GM19397 (cell line): ENCODE measurements at regions not wholly inside any gene's neighbourhood (a gene's known extent, or its start where the extent isn't known, plus 50 kb on each side); places are given as distances from the start of the nearest gene placed in this dataset.
"Not testable (repeated sequence)": the region's sequence is repeated elsewhere in the genome, so short reads cannot be mapped to it uniquely, and the experiment has no call there.

Experiments used
- ATAC-seq: cut with Tn5 transposase; IDR thresholded peaks from one replicate; pipeline ENCODE4 v1.9.1; 2021; ENCODE audit warnings: mild to moderate bottlenecking, moderate library complexity; ENCODE audit not compliant: unreplicated experiment

DNA sequence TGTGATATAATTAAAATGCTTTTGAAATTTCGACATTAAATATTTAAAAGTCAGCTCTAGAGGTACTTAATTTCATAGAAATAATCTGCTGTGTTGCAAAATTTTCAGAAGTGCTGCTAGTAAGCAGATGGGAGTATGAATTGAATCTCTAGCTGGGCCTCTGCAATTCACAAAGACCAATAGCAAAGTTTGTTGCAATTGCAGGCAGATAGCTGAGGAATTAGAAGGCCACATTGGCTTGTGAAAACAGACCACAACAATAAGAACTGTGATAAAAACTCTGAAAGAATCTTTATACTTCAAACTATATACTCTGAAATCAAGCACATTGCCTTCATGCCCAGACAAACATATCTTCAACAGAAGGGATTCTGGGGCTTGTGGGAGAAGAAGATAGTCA is 636.3 kb upstream of the SOX9 start:
- no peak for ATAC-seq

DNA sequence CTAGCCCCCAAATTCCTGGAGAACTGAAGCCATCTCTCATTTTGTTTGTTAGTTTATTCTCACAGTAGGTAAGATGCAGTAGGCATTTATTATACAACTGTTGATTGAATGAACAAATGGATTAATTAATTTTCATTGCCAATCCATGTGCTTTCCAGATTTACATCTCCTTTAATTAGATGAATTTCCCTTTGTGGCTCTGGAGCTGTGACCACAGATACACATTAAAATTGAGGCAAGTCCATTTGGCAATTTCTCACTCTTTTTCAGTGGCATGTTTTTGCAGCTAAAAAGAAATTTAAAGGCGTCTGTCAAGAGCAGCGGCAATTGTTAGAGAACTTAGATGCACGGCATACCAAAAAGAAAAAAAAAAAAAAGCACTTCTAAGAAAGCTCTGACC is 635.4 kb upstream of the SOX9 start:
- no peak for ATAC-seq

DNA sequence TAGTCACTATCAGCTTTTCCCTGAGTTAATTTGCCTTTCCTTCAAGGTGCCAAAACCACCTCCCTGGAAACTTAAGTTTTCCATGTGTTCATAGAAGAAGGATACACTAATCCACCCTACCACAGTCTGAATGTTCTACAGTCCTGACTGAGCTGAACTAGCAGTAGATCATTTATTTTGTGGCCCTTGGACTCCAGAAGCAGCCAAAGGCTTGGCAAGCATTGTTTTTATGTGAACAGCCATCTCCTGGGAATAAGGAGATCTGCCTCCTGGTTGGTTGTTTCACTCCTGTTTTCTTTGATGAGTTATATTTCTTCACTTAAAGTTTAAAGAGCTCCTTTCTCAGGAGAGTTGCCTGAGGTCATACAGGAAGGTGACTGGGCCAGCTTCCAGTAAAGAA is 634.6 kb upstream of the SOX9 start:
- ATAC-seq: no peak

GRCh38 chr17:71488851-71489250 is 632.0 kb upstream of the SOX9 start:
- no peak for ATAC-seq

- ATAC-seq: no peak
Measured at GRCh38 chr17:71494062-71494855, 626.6 kb upstream of the SOX9 start.

- ATAC-seq: no peak
Measured at GRCh38 chr17:71495420-71495819, 625.4 kb upstream of the SOX9 start.

DNA sequence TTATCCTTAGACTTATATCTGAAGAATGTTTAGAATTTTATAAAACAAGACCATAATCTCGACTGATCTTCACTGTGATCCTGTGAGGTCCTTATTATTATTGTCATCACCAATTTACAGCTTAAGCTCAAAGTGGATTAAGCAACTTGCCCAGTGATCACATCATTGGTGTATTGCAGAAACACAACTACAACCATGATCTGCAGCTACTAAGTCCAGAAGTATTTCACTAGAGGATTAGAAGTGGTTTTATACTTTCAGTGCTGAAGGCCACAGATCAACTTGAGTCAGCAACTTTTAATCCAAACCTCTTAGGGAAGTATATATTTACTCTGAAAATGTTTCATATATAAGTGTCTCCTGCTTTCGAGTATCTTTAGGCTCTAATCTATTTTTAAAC is 624.3 kb upstream of the SOX9 start:
- no peak for ATAC-seq

- ATAC-seq: no peak
Measured at GRCh38 chr17:71500761-71501555, 619.9 kb upstream of the SOX9 start.

- ATAC-seq: no peak
Measured at GRCh38 chr17:71501711-71502110, 619.1 kb upstream of the SOX9 start.

- no peak for ATAC-seq
Measured at GRCh38 chr17:71502443-71502842, 618.4 kb upstream of the SOX9 start.

DNA sequence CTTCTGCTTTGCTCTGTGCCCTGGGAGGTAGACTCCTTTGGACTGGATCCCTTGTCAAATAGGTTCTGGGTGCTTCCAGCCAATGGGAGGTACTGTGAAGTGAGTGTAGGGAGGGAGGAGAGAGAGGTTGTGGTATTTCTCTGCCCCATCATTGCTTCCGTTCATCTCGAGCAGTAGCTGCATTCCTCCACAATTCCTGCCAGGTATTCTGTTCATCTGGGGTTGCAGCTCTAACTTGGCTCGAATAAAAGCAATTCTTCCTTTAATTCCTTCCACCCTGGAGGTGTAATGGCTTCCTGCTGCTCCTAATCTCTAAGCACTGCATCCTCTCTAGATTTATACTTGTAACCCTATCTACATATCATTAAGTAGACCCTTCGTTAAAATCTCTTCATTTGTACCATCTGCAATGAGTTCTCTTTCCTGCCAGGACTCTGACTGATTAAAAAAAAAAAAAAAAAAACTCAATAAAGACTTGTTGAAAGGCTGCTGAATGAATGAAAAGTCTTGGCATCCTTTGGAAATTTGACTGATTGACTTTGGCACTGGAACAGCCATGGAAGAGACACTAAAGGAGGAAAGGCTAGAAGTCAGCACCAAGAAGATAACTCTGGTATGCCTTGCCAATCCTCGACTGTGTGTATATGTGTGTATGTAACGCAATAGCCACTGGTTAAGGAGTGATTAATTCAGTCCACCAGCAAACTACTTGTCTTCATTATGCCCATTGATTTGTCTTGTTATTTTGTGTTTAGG is 616.9 kb upstream of the SOX9 start:
- no peak for ATAC-seq

DNA sequence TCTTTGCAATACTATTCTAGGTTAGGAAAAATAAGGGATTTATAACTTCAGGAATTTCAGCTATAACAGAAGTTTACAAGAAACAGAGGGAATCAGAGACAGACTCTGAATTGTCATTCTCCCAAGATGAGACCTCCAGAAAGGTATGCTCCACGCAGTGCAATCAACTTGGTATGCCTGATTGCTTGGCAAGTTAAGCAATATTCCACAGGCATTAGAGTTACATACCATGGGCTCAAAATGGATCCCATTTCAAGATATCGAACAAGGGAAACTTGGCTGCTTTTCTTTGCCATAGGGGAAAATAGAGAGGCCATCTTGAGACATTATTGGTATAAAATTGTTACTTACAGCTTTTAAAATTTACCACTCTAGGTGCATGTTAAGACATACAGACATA is 615.6 kb upstream of the SOX9 start:
- ATAC-seq: no peak

DNA sequence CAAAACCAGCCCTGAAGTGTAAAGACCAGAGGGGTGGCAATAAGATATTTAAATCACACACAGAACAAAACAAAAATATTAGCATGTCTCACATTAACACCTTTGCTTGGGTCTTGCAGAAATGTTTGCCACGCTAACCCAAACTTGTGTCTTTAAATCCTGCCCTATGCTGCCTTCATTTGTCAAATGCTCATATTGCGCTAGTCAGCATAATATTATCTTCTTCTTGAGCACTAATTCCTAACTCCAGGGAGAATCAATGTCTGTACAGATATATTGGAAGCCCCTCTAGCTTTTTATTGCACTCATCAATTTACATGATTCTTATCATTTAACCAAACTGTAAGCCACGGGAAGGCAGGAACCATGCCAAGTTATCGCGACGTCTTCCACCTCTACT is 614.8 kb upstream of the SOX9 start:
- ATAC-seq: no peak

DNA sequence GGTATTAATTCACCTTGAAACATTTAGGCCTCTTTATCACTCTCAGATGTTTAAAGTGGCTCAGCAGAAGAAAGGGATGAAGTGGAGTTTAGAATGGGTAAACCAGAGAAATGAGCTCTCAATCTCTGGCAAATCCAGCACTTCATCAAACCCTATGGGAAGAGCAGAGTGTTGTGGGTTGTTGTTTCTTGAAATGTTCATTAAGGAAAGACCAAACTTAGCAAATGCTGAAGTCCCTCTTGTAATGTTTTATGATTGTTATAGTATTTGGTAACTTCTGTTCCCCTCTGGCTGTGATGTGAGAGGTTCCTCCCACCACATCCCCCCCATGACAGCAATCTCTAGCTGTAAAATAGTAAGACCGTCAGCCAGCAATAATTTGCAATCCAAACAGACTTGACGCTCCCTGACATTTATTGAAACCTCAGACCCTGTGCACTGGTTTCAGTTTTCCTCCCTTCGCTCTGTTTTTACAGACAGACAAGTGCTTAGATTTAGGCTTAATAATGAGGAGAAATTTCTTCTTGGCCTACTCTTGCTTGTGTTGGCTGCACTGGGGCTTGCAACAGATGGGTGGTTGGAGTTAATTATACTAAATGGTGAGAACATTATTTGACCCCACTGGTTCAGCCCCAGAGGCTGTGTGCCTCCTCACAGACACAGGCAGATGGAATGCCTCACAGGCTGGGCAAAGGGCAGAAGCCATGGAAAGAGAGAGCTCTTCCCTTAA is 609.4 kb upstream of the SOX9 start:
- no peak for ATAC-seq

- not testable (repeated sequence) for ATAC-seq
Measured at GRCh38 chr17:71513725-71514124, 607.1 kb upstream of the SOX9 start.

- no peak for ATAC-seq
Measured at GRCh38 chr17:71516149-71516548, 604.7 kb upstream of the SOX9 start.

DNA sequence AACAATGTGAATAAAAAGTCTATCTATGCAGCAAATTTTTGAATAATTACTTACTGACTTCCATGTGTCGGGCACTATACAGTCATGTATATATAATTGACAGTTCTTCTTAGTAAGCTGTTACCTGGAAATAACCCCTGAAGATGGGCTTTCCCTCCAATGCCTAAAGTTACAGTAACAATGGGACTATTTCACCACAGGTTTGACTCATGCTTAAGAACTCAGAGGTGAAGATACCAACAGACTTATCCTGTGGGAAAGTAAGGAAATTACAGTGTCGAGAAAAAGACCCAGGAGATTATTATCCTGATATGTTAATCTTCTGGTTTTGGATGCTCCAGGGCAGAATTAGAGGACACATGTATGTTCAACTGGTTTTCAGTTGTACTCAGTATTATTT is 601.5 kb upstream of the SOX9 start:
- ATAC-seq: no peak

GRCh38 chr17:71521724-71522123 is 599.1 kb upstream of the SOX9 start:
- no peak for ATAC-seq

GRCh38 chr17:71522383-71522782 is 598.4 kb upstream of the SOX9 start:
- ATAC-seq: no peak

DNA sequence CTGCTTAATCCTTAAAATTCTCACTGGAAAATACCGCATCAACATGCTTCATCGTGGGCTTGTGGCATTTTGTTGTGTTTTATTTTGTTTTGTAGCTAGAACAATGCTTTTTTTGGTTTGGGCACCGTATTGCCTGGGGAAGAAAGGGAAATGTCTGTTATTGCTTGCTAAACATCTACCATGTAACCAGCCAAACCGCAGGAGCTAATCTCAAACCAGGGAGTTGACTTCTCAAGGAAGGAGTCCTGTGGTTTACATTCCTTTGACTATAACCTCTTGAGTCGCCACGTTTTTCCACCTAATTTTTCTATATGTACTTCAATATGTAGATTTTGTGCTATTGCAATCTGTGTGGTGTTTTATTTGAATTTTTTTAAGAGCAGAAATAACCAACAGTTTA is 593.5 kb upstream of the SOX9 start:
- no peak for ATAC-seq

DNA sequence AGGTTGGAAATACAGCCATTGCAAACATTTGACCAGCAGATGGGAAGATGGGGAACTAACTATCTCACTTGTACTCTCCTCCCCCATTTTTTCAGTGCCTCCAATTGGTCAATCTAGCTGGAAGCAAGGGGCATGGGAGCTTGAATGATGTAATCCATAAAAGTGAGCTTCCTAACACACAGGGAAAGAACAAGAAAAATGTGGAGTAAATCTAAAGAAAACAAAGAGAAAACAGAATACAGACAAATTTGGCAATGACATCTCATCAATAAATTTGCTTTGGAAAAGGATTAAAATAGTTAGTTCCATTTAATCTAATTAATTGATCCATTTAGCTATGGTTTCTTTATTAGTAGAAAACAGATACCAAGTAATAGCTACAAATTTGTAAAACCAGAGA is 592.6 kb upstream of the SOX9 start:
- ATAC-seq: no peak
